Heart left ventricle (tissue), 13 donors: ENCODE measurements at regions not wholly inside any gene's neighbourhood (a gene's known extent, or its start where the extent isn't known, plus 50 kb on each side); places are given as distances from the start of the nearest gene placed in this dataset.

ENCODE experiments used
- POLR2A ChIP-seq, 2 donors: fragments of 450-650 bp; IDR thresholded peaks; one replicate each; pipeline ENCODE4 v1.6.1; 2017; ENCODE audit warnings: antibody characterized with exemption in 2 of 2, mild to moderate bottlenecking in 2 of 2, moderate library complexity in 2 of 2
- TF ChIP-seq, protein P1 (sequence below), 12 donors: fragments of 200-600 bp; sonication (generic) in 4 of 12; IDR thresholded peaks; one replicate each; pipeline versions ENCODE4 v1.5.0 to v1.8.0; 2018 to 2022; ENCODE audit warnings: antibody characterized with exemption in 12 of 12, mild to moderate bottlenecking in 5 of 12
- donor health status: ischemic (EF 13 %, LVEDD 7.1; RV severe dilation, severe dysfunction).
- donor health status: DM: no; HTN: yes; CAD: no.
- donor health status: DM: no; HTN: no; CAD: no.
- donor health status: ischemic (EF 25% LVEDD 6.9; RV normal size, moderate dysfunction).
- donor health status: ischemic (EF 25% LVEDD 5.7; RV mildly dilated, moderate dysfunction).
- donor health status: ischemic (EF 35%, LVEDD 5.7; RV mildly dilated, moderate dysfunction).
- donor health status: nonischemic (EF 11% LVEDD 7.7; RV severe dilation, severe dysfunction).
- donor health status: DM: yes; HTN: yes; CAD: no.
- donor health status: PGD.
- donor health status: ischemic (EF 29% LVEDD 5.4; RV normal size, mild dysfunction).
- donor health status: nonischemic (EF 23%, LVEDD 6.1; RV moderate dilation, normal function).

DNA sequence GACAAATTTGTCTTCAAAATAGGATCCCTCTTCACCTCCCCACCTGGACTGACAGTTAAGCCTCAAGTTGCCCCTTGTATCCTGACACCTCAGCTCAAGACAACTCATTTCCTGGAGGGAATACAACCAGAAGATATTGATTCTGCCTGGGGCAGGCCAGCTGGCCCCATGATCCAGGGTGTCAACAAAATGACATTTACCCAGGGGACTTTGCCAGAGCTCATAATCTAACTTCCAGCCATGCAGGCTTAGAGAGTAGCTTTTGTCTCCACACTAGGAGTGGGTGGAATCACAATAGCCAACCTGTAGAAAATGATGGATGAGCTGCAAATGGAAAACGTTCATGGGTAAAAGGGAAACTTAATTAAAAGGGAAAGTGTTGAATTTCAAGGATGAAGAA, 220.1 kb upstream of the DPP10 start:
- TF ChIP-seq POLR2A (IDR thresholded peaks at IDR 0.05) = no peak
- TF ChIP-seq, protein P1, sequence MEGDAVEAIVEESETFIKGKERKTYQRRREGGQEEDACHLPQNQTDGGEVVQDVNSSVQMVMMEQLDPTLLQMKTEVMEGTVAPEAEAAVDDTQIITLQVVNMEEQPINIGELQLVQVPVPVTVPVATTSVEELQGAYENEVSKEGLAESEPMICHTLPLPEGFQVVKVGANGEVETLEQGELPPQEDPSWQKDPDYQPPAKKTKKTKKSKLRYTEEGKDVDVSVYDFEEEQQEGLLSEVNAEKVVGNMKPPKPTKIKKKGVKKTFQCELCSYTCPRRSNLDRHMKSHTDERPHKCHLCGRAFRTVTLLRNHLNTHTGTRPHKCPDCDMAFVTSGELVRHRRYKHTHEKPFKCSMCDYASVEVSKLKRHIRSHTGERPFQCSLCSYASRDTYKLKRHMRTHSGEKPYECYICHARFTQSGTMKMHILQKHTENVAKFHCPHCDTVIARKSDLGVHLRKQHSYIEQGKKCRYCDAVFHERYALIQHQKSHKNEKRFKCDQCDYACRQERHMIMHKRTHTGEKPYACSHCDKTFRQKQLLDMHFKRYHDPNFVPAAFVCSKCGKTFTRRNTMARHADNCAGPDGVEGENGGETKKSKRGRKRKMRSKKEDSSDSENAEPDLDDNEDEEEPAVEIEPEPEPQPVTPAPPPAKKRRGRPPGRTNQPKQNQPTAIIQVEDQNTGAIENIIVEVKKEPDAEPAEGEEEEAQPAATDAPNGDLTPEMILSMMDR (IDR thresholded peaks at IDR 0.05) = no peak
